ENCODE measurements at regions not wholly inside any gene's neighbourhood (a gene's known extent, or its start where the extent isn't known, plus 50 kb on each side); places are given as distances from the start of the nearest gene placed in this dataset.
"Not testable (repeated sequence)": the region's sequence is repeated elsewhere in the genome, so short reads cannot be mapped to it uniquely, and the experiment has no call there.

GRCh38 chr1:82790556-82790955 is 989.8 kb downstream of the ADGRL2 start:
- DNase-seq = no peak

- no peak for DNase-seq
Observed at GRCh38 chr1:82788660-82789059, 987.9 kb downstream of the ADGRL2 start.

GRCh38 chr1:82788038-82788437 is 987.3 kb downstream of the ADGRL2 start:
- no peak for DNase-seq

- DNase-seq = no peak
Observed at GRCh38 chr1:82786883-82787282, 986.1 kb downstream of the ADGRL2 start.

GRCh38 chr1:82785268-82785790 is 984.6 kb downstream of the ADGRL2 start:
- DNase-seq = no peak

GRCh38 chr1:82783044-82783443 is 982.3 kb downstream of the ADGRL2 start:
- no peak for DNase-seq

GRCh38 chr1:82782599-82782998 is 981.9 kb downstream of the ADGRL2 start:
- DNase-seq = no peak

- no peak for DNase-seq
Observed at GRCh38 chr1:82778612-82779011, 977.9 kb downstream of the ADGRL2 start.

- no peak for DNase-seq
Observed at GRCh38 chr1:82777240-82777639, 976.5 kb downstream of the ADGRL2 start.

- not testable (repeated sequence) for DNase-seq
Observed at GRCh38 chr1:82776730-82777129, 976.0 kb downstream of the ADGRL2 start.

GRCh38 chr1:82775406-82776000 is 974.8 kb downstream of the ADGRL2 start:
- peak; percentile 21 for DNase-seq

GRCh38 chr1:82762829-82763532 is 962.2 kb downstream of the ADGRL2 start:
- DNase-seq = no peak

GRCh38 chr1:82759035-82759434 is 958.3 kb downstream of the ADGRL2 start:
- DNase-seq = no peak

- no peak for DNase-seq
Observed at GRCh38 chr1:82755671-82756070, 954.9 kb downstream of the ADGRL2 start.

- DNase-seq = no peak
Observed at GRCh38 chr1:82755191-82755590, 954.5 kb downstream of the ADGRL2 start.

- DNase-seq = no peak
Observed at GRCh38 chr1:82752046-82752445, 951.3 kb downstream of the ADGRL2 start.

- DNase-seq = no peak
Observed at GRCh38 chr1:82733645-82734044, 932.9 kb downstream of the ADGRL2 start.

GRCh38 chr1:82731216-82731615 is 930.5 kb downstream of the ADGRL2 start:
- no peak for DNase-seq

- no peak for DNase-seq
Observed at GRCh38 chr1:82728206-82728605, 927.5 kb downstream of the ADGRL2 start.

GRCh38 chr1:82724246-82724645 is 923.5 kb downstream of the ADGRL2 start:
- no peak for DNase-seq

- DNase-seq = no peak
Observed at GRCh38 chr1:82722608-82723007, 921.9 kb downstream of the ADGRL2 start.

GRCh38 chr1:82721702-82722101 is 921.0 kb downstream of the ADGRL2 start:
- no peak for DNase-seq

GRCh38 chr1:82718719-82719419 is 918.1 kb downstream of the ADGRL2 start:
- no peak for DNase-seq

GRCh38 chr1:82710091-82710490 is 909.4 kb downstream of the ADGRL2 start:
- no peak for DNase-seq

Data from NCI-H524 treated with DMSO at 0.1 percent for 48 hours (cell line).